ENCODE measurements at regions not wholly inside any gene's neighbourhood (a gene's known extent, or its start where the extent isn't known, plus 50 kb on each side); places are given as distances from the start of the nearest gene placed in this dataset.

DNA sequence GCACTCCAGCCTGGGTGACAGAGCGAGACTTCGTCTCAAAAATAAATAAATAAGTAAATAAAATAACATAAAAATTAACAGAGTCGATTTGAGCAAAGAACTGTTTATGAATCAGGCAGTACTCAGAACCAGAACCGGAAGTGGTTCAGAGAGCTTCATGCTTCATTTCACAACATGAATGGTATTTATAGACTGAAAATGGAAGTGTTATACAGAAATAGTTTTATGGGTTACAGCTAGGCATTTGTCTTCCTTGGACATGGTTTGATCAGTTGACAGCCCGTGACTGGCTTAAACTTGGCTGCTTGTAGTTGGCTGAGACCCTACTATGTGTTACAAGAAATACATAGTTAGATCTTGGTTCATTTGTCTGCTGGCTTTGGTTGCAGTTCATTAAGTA lies 216.0 kb upstream of the MCTP2 start:
- TF ChIP-seq, protein P1, sequence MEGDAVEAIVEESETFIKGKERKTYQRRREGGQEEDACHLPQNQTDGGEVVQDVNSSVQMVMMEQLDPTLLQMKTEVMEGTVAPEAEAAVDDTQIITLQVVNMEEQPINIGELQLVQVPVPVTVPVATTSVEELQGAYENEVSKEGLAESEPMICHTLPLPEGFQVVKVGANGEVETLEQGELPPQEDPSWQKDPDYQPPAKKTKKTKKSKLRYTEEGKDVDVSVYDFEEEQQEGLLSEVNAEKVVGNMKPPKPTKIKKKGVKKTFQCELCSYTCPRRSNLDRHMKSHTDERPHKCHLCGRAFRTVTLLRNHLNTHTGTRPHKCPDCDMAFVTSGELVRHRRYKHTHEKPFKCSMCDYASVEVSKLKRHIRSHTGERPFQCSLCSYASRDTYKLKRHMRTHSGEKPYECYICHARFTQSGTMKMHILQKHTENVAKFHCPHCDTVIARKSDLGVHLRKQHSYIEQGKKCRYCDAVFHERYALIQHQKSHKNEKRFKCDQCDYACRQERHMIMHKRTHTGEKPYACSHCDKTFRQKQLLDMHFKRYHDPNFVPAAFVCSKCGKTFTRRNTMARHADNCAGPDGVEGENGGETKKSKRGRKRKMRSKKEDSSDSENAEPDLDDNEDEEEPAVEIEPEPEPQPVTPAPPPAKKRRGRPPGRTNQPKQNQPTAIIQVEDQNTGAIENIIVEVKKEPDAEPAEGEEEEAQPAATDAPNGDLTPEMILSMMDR (IDR thresholded peaks at IDR 0.05), result no peak
- no peak for TF ChIP-seq EP300 (IDR thresholded peaks at IDR 0.05; ENCODE audit: low read depth)
